Adrenal gland (tissue), 9 donors: ENCODE measurements at regions not wholly inside any gene's neighbourhood (a gene's known extent, or its start where the extent isn't known, plus 50 kb on each side); places are given as distances from the start of the nearest gene placed in this dataset.
A peak's percentile ranks its signal among the peaks of the same experiment; 100 is the strongest.

Source experiments
- DNase-seq, 7 donors: peaks; one replicate each; pipeline ENCODE4 v3.0.0-alpha.2; 2019 to 2020
- H3K27ac ChIP-seq, 5 donors: fragments of 200-600 bp; sonication (generic) in 4 of 5; 1 replicate in 3 of 5; 2 replicates in 2 of 5; pipeline versions ENCODE4 v1.5.1 to v1.8.0; 2016 to 2020; ENCODE audit warnings: mild to moderate bottlenecking in 1 of 5
- H3K27me3 ChIP-seq: fragments of 200-600 bp; 2 replicates; pipeline ENCODE4 v1.8.0; 2021
- H3K36me3 ChIP-seq, 2 donors: fragments of 200-600 bp; replicated peaks in 1 of 2; 1 replicate in 1 of 2; 2 replicates in 1 of 2; pipeline versions ENCODE4 v1.5.1 to v1.8.0; 2018 to 2022
- H3K4me1 ChIP-seq, 2 donors: fragments of 200-600 bp; replicated peaks in 1 of 2; 1 replicate in 1 of 2; 2 replicates in 1 of 2; pipeline versions ENCODE4 v1.5.1 to v1.8.0; 2018 to 2021
- H3K4me3 ChIP-seq, 4 donors: fragments of 200-600 bp; sonication (generic) in 3 of 4; one replicate each; pipeline ENCODE4 v1.5.1; 2016 to 2018
- H3K9me3 ChIP-seq, 3 donors: fragments of 200-600 bp; sonication (generic) in 1 of 3; replicated peaks in 1 of 3; 1 replicate in 2 of 3; 2 replicates in 1 of 3; pipeline versions ENCODE4 v1.5.1 to v1.8.0; 2016 to 2021
- CTCF ChIP-seq, 6 experiments: fragments of 450-650 bp in 4 of 6; fragments of 200-600 bp in 2 of 6; sonication (generic) in 1 of 6; IDR thresholded peaks; 1 replicate in 5 of 6; 2 replicates in 1 of 6; pipeline versions ENCODE4 v1.5.1 to v1.8.0; 2016 to 2021; ENCODE audit warnings: antibody characterized with exemption in 6 of 6, mild to moderate bottlenecking in 2 of 6, moderate library complexity in 1 of 6
- POLR2A ChIP-seq, 2 donors: fragments of 450-650 bp; IDR thresholded peaks; one replicate each; pipeline ENCODE4 v1.6.1; 2017; ENCODE audit warnings: antibody characterized with exemption in 2 of 2, mild to moderate bottlenecking in 2 of 2, moderate library complexity in 1 of 2
- WGBS, 4 donors: extraction: QIAGEN DNeasy Blood & Tissue Kit in 2 of 4; methylation state at CpG; one replicate each; pipeline versions ENCODE4 v1.1.5 to v1.1.7; 2013 to 2017; 5-methylcytosine and 5-hydroxymethylcytosine counted together
- intact Hi-C, 2 donors: fragments of 100-400 bp; cut with DNase I; formaldehyde crosslinking; loops; one replicate each; pipeline versions ENCODE4 v1.14.1 to v1.15.0; 2022 to 2023
- donor health status: healthy with polysubstance abuse.
- donor health status: Bipolar disorder and iron deficiency.
- donor health status: DM: yes; HTN: yes; CAD: no.
- donor health status: DM: no; HTN: no; CAD: no.
- donor health status: DM: no; HTN: no; CAD: no.

- WGBS, 4 donors: 73 to 100% (median 87%) methylated on average over 1 of the region's 1 CpG
- H3K9me3 ChIP-seq: no peaks in the 10 kb centered on the region
- DNase-seq: no peak
- no peak overlapping the region for H3K27ac ChIP-seq
- H3K4me3 ChIP-seq: no peak overlapping the region
- H3K36me3 ChIP-seq: no peaks in the 10 kb centered on the region
- intact Hi-C loops: no loop called here
- no peaks in the 10 kb centered on the region for H3K27me3 ChIP-seq
- H3K4me1 ChIP-seq: no peaks in the 10 kb centered on the region
- TF ChIP-seq POLR2A (IDR thresholded peaks at IDR 0.05): no peak
- no peak for TF ChIP-seq CTCF (IDR thresholded peaks at IDR 0.05)
These were observed 174.2 kb upstream of the FAR2 start for GRCh38 chr12:28974883-28975282.

DNA sequence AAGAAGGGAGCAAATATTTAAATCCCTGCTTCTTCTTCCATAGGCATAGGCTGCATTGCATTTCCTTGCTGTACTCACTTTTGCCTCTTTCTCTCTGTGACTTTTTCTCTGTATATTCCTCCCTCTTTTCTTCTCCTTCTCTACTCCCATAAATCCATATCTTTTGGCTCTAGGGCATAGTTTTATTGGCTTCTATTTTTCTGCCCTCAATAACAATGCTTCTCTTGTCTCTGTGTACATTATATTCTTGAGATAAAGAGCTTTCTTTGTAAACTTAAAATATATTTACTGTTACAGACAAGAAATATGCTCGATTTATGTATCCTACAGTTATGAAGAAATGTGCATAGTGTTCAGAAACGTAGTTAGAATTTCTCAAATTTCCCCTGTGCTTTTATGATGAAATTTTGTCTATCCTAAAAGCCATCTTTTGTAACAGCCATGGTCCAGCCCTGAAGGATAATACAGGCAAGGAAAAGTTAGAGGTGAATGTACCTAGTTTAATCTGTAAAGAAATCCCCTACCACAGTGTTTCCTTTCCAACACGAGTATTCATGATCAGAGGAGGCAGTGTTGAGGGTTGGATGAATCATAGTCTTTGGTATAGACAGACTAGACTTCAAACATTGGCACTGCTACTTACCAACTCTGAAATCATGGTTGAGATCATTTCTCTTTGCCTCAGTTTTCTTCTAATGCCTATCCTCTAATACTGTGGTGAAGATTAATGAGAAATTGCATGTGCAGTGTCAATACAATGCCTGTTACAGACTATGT is 173.3 kb upstream of the FAR2 start:
- no peak overlapping the region for H3K4me3 ChIP-seq
- H3K36me3 ChIP-seq: no peaks in the 10 kb centered on the region
- intact Hi-C loops: no loop called here
- no peak for DNase-seq
- no peaks in the 10 kb centered on the region for H3K27me3 ChIP-seq
- no peaks in the 10 kb centered on the region for H3K9me3 ChIP-seq
- H3K4me1 ChIP-seq: no peaks in the 10 kb centered on the region
- no peak overlapping the region for H3K27ac ChIP-seq
- no peak for TF ChIP-seq POLR2A (IDR thresholded peaks at IDR 0.05)
- no peak for TF ChIP-seq CTCF (IDR thresholded peaks at IDR 0.05)
- 51 to 60% (median 53%) methylated on average over 3 of the region's 3 CpGs for WGBS, 4 donors

DNA sequence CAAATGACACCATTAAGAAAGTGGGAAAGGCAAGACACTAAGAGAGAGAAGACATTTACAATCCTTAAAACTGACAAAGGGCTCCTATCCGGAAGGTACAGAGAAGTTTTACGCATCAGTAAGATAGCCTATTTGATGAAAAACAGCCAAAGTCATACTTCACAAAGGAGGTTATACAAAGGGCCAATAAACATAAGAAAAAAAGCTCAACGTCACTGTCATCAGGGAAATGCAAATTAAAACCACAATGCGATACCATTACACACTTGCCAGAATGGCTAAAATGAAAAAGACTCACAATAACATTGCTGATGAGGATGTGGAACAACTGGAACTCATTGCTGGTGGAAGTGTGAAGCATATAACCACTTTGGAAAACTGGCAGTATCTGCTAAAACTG is 168.6 kb upstream of the FAR2 start:
- H3K9me3 ChIP-seq: no peaks in the 10 kb centered on the region
- H3K4me1 ChIP-seq: no peaks in the 10 kb centered on the region
- H3K4me3 ChIP-seq: no peak overlapping the region
- intact Hi-C loops: no loop called here
- H3K27ac ChIP-seq: no peak overlapping the region
- no peaks in the 10 kb centered on the region for H3K36me3 ChIP-seq
- DNase-seq: no peak
- WGBS, 4 donors: 81 to 87% (median 85%) methylated on average over 4 of the region's 4 CpGs
- no peak for TF ChIP-seq POLR2A (IDR thresholded peaks at IDR 0.05)
- no peak for TF ChIP-seq CTCF (IDR thresholded peaks at IDR 0.05)
- H3K27me3 ChIP-seq: no peaks in the 10 kb centered on the region

- WGBS, 4 donors: 44 to 56% (median 52%) methylated on average over 5 of the region's 5 CpGs
- peak overlapping the region in 1 of 5 donors; percentile 11 for H3K27ac ChIP-seq
These were observed 161.3 kb upstream of the FAR2 start for GRCh38 chr12:28987538-28988324.

More at GRCh38 chr12:28987538-28988324, 161.3 kb upstream of the FAR2 start:
- intact Hi-C loops: no loop called here
- H3K4me1 ChIP-seq: no peaks in the 10 kb centered on the region
- no peak overlapping the region for H3K4me3 ChIP-seq
- no peaks in the 10 kb centered on the region for H3K27me3 ChIP-seq
- no peak for TF ChIP-seq POLR2A (IDR thresholded peaks at IDR 0.05)
- no peak for TF ChIP-seq CTCF (IDR thresholded peaks at IDR 0.05)
- no peaks in the 10 kb centered on the region for H3K36me3 ChIP-seq
- H3K9me3 ChIP-seq: no peaks in the 10 kb centered on the region
- DNase-seq: no peak
